Nucleus accumbens (tissue), 56 donors: ENCODE measurements at regions not wholly inside any gene's neighbourhood (a gene's known extent, or its start where the extent isn't known, plus 50 kb on each side); places are given as distances from the start of the nearest gene placed in this dataset.
A peak's percentile ranks its signal among the peaks of the same experiment; 100 is the strongest.

Source experiments
- DNase-seq, 56 donors: peaks; one replicate each; lab custom pipeline; 2025; lab: John Stamatoyannopoulos, UW

- no peak for DNase-seq
These were observed 599.0 kb downstream of the ZPLD1 start for GRCh38 chr3:103033841-103034240.

DNA sequence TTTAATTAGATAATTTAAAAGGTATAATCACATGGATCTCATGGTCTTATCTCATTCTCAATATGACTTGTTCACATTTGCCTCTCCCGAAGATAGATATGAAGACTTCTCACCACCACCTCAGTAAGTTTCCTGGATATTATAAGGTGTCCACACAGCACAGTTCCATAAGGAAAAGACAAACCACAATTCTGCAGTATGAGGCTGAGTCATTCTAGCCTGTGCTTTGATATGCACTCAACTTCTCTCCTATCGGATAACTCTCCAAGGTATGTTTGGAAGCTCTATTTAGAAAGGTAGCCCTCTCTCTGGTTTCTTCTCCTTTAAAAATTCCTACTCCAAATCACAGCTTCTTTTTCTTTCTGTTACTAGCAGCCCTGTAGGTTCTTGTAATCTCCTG lies 612.8 kb downstream of the ZPLD1 start:
- no peak for DNase-seq

DNA sequence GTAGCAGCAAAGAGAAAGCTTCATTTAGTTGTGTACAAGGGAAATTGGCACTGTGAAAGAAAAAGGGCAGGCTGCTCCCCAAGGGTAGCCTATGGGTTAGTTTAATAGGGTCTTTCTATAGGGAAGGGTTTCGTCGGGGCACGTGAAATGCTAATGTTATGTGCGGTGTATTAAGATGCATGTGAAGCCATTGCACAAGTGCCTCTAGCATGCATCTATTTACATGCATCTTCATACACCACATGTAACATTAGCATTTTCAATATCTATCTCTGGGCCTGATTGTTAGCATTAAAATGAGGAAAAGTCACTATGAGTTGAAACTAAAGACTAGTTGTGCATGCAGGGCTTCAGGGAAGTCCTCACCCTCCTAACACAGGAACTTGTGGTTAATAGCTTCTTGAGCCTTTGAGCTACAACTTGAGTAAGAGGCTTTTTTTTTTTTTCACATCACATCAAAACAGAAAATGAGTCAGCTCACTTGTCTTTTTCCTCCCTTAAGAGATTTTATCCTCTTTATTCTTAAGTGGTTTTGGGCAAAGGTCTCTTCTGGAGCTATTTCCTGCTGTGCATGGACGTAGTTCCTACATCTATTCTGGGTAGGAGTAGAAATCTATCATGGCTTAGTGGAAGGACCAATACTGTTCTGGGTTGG lies 613.4 kb downstream of the ZPLD1 start:
- DNase-seq: no peak

- DNase-seq: peak in 10 of 56 donors; percentile 1 to 32 (median 6)
These were observed 617.5 kb downstream of the ZPLD1 start for GRCh38 chr3:103052236-103052830.

DNA sequence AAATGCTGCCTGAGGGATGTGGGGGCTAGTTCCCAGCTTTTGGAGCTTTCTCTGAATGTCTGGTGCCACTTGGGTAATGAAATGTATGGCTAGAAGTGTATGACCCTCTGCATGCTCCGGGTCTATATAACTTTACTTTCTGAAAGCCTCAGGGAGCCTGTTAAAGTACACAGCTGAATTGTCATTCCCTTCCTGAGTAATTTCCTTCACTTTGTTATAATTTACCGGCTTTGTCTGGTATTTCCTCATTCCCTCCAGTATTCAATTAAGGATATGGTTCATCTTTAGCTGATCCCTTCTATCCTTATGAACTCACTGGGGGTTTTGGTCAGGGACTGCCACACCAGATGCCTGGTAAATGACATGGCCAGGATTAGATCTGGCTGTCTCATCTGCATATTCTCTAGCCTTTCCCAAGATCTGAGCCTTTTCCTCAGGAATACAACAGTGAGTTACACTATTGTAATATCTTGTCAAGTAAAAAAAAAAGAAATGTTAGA lies 620.3 kb downstream of the ZPLD1 start:
- DNase-seq: no peak

- DNase-seq: no peak
These were observed 621.7 kb downstream of the ZPLD1 start for GRCh38 chr3:103056542-103056941.

GRCh38 chr3:103057003-103057402 lies 622.2 kb downstream of the ZPLD1 start:
- DNase-seq: no peak

DNA sequence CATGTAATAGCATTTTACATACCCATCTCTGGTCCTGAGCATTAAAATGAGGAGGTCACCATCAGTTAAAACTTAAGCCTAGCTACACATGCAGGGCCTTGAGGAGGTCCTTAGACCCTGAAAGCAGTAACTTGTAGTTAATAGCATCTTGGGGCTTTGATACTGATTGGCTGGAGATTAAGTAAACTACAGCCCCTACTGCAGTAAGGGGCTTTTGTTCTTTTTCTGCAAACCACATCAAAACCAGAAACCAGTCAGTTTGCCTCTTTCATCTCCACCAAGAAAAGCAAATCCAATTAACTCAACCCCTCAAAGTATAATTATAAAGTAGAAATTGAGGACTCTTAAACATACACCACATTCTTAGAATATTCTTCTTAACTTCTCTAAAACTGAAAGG lies 622.7 kb downstream of the ZPLD1 start:
- no peak for DNase-seq

GRCh38 chr3:103059432-103059831 lies 624.6 kb downstream of the ZPLD1 start:
- DNase-seq: no peak

- DNase-seq: no peak
These were observed 625.4 kb downstream of the ZPLD1 start for GRCh38 chr3:103060242-103060641.

GRCh38 chr3:103067963-103068362 lies 633.1 kb downstream of the ZPLD1 start:
- no peak for DNase-seq

DNA sequence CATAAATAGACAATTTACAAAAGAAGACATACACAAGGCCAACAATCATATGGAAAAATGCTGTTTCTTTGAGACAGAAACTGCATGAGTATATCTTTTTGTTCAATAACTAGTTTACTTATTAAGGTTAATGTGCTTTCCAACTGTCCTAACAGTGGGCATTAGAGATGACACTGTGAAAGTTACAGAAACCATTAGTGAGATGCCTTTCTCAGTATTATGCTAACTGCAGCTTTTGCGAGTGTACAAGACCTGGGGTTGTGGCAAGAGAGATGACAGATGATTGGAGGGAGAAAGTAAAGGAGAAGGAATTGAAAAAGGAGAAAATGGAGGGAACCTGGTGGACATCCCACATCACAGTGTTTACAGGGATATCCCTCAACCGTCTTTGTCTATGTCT lies 640.5 kb downstream of the ZPLD1 start:
- no peak for DNase-seq

DNA sequence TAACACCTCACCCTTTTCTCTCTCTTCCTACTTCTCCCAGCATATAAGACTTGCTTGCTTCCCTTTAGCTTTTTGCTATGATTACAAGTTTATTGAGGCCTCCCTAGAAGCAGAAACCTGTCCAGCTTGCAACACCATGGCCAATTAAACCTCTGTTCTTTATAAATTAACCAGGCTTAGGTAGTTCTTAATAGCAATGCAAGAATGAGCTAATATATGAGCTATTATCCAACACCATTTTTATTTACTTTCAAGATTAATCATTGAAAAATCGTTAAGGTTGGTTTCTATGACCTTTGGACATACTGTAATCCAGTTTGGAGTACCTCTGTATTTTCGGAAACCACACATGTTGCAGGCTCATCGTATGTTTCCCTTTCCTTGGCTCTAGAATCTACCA lies 643.1 kb downstream of the ZPLD1 start:
- DNase-seq: no peak

GRCh38 chr3:103082501-103082900 lies 647.7 kb downstream of the ZPLD1 start:
- no peak for DNase-seq

GRCh38 chr3:103083848-103084631 lies 649.2 kb downstream of the ZPLD1 start:
- no peak for DNase-seq

DNA sequence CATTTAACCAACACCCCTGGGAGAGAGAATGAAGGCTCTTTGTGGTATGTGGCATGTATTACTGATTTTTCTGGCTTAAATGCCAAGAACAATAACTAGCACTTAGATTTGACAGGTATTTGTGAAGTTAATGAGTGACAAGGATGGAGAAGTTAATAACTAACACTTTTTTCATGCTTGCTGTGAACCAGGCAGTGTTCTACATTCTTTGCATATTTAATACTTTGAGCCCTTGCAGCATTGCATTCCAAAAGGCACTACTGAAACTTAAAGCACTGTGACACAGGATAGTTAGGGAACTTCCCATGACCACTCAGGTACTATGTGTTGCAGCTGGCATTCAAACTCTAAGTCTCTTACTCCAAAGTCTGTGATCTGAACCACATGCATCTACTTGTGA lies 650.6 kb downstream of the ZPLD1 start:
- DNase-seq: no peak

DNA sequence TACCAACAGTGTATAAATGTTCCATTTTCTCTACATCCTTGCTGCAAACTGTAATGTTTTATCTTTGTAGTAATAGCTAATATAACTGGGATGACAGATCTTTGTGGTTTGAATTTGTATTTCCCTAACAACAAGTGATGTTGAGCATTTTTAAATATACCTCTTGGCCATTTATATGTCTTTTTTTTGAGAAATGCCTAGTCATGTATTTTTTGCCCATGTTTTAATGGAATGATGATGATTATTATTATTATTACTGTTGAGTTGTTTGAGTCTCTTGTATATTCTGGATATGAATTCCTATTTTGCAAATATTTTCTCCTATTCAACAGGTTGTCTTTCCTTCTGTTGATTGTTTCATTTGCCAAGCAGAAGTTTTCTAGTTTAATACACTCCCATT lies 654.9 kb downstream of the ZPLD1 start:
- DNase-seq: no peak

- DNase-seq: no peak
These were observed 670.4 kb downstream of the ZPLD1 start for GRCh38 chr3:103105206-103105605.

DNA sequence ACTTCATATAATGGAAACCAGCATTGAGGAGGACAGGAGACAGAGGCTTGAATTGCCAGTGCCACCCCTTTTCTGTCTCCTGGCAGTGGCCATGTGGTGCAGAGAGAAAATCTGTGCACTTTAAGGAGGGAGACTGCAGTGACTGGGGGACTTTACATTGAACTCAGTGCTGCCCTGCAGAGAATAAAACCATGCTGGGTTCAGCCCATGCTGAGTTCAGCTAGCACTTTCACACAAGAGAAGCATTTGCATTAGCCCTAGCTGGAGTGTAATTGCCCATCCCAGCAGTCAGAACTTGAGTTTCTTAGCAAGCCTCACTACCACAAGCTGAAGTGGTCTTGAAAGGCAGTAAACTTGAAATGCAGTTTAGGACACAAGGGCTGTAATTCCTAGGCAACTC lies 677.5 kb downstream of the ZPLD1 start:
- no peak for DNase-seq

GRCh38 chr3:103126115-103126514 lies 691.3 kb downstream of the ZPLD1 start:
- DNase-seq: no peak

DNA sequence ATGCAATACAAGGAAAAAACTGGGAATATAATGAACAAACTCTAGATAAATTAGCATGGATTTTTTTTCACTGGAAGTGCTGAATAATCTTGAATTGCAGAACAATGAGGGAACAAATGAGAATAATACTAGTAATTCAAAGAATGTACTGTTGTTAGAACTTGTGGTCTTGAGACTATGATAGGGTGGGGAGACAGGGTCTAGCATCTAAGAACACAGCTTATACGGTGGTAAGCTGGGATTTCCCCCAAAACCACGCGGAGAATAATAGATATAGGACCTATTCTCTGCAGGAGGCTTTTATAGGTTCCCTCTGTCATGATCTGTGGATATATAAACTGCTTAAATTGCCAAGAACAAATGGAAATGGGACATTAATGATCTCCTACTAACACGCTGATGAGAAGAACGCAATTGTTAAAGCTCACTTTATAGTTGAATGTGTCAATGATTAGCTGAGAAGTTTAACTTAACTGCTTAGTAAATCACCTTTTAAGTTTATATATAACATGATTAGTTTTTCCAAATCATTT lies 692.3 kb downstream of the ZPLD1 start:
- DNase-seq: no peak
